NCI-H345 treated with DMSO at 0.1 percent for 48 hours (cell line): ENCODE measurements at regions not wholly inside any gene's neighbourhood (a gene's known extent, or its start where the extent isn't known, plus 50 kb on each side); places are given as distances from the start of the nearest gene placed in this dataset.
"Not testable (repeated sequence)": the region's sequence is repeated elsewhere in the genome, so short reads cannot be mapped to it uniquely, and the experiment has no call there.

Source experiments
- DNase-seq: peaks from one replicate; lab custom pipeline; 2025; ENCODE audit not compliant: unreplicated experiment; lab: John Stamatoyannopoulos, UW

GRCh38 chrX:109875831-109876230 lies 127.1 kb upstream of the TMEM164 start:
- no peak for DNase-seq

- no peak for DNase-seq
These were observed 124.7 kb upstream of the TMEM164 start for GRCh38 chrX:109878236-109878635.

- DNase-seq: no peak
These were observed 122.9 kb upstream of the TMEM164 start for GRCh38 chrX:109879991-109880390.

- no peak for DNase-seq
These were observed 122.3 kb upstream of the TMEM164 start for GRCh38 chrX:109880629-109881028.

GRCh38 chrX:109886122-109886761 lies 116.7 kb upstream of the TMEM164 start:
- peak; percentile 9 for DNase-seq

- no peak for DNase-seq
These were observed 113.5 kb upstream of the TMEM164 start for GRCh38 chrX:109889289-109890006.

- no peak for DNase-seq
These were observed 112.6 kb upstream of the TMEM164 start for GRCh38 chrX:109890300-109890699.

- DNase-seq: peak; percentile 17
These were observed 111.9 kb upstream of the TMEM164 start for GRCh38 chrX:109890910-109891502.

- DNase-seq: not testable (repeated sequence)
These were observed 106.9 kb upstream of the TMEM164 start for GRCh38 chrX:109896024-109896423.

- DNase-seq: no peak
These were observed 100.2 kb upstream of the TMEM164 start for GRCh38 chrX:109902665-109903064.

- no peak for DNase-seq
These were observed 91.9 kb upstream of the TMEM164 start for GRCh38 chrX:109911046-109911445.

- DNase-seq: not testable (repeated sequence)
These were observed 89.9 kb upstream of the TMEM164 start for GRCh38 chrX:109912993-109913392.

GRCh38 chrX:109914114-109914849 lies 88.6 kb upstream of the TMEM164 start:
- DNase-seq: no peak

GRCh38 chrX:109918753-109919152 lies 84.2 kb upstream of the TMEM164 start:
- no peak for DNase-seq

- DNase-seq: no peak
These were observed 82.6 kb upstream of the TMEM164 start for GRCh38 chrX:109920325-109920724.

GRCh38 chrX:109920868-109921267 lies 82.0 kb upstream of the TMEM164 start:
- no peak for DNase-seq

- DNase-seq: no peak
These were observed 80.7 kb upstream of the TMEM164 start for GRCh38 chrX:109922190-109922589.

GRCh38 chrX:109925003-109925402 lies 77.9 kb upstream of the TMEM164 start:
- not testable (repeated sequence) for DNase-seq

GRCh38 chrX:109925656-109926055 lies 77.3 kb upstream of the TMEM164 start:
- no peak for DNase-seq

- DNase-seq: no peak
These were observed 76.8 kb upstream of the TMEM164 start for GRCh38 chrX:109926118-109926517.
